HG02938 (cell line): ENCODE measurements at regions not wholly inside any gene's neighbourhood (a gene's known extent, or its start where the extent isn't known, plus 50 kb on each side); places are given as distances from the start of the nearest gene placed in this dataset.
"Not testable (repeated sequence)": the region's sequence is repeated elsewhere in the genome, so short reads cannot be mapped to it uniquely, and the experiment has no call there.

ENCODE experiments used
- ATAC-seq: cut with Tn5 transposase; IDR thresholded peaks from one replicate; pipeline ENCODE4 v1.9.1; 2021; ENCODE audit warnings: mild to moderate bottlenecking, moderate library complexity; ENCODE audit not compliant: unreplicated experiment

GRCh38 chr3:105094588-105094987 is 272.1 kb upstream of the ALCAM start:
- no peak for ATAC-seq

- no peak for ATAC-seq
Measured at GRCh38 chr3:105096071-105096470, 270.6 kb upstream of the ALCAM start.

GRCh38 chr3:105101603-105102002 is 265.1 kb upstream of the ALCAM start:
- no peak for ATAC-seq

- no peak for ATAC-seq
Measured at GRCh38 chr3:105103139-105103538, 263.6 kb upstream of the ALCAM start.

GRCh38 chr3:105108823-105109222 is 257.9 kb upstream of the ALCAM start:
- ATAC-seq, result no peak

- ATAC-seq, result no peak
Measured at GRCh38 chr3:105118905-105119304, 247.8 kb upstream of the ALCAM start.

GRCh38 chr3:105119801-105120340 is 246.8 kb upstream of the ALCAM start:
- no peak for ATAC-seq

GRCh38 chr3:105130911-105131310 is 235.8 kb upstream of the ALCAM start:
- no peak for ATAC-seq

GRCh38 chr3:105137911-105138310 is 228.8 kb upstream of the ALCAM start:
- ATAC-seq, result no peak

- ATAC-seq, result no peak
Measured at GRCh38 chr3:105139881-105140560, 226.7 kb upstream of the ALCAM start.

GRCh38 chr3:105140899-105141367 is 225.8 kb upstream of the ALCAM start:
- ATAC-seq, result no peak

- ATAC-seq, result no peak
Measured at GRCh38 chr3:105144837-105145236, 221.9 kb upstream of the ALCAM start.

GRCh38 chr3:105145511-105145910 is 221.2 kb upstream of the ALCAM start:
- ATAC-seq, result no peak

GRCh38 chr3:105149197-105149596 is 217.5 kb upstream of the ALCAM start:
- ATAC-seq, result not testable (repeated sequence)

GRCh38 chr3:105152987-105153386 is 213.7 kb upstream of the ALCAM start:
- no peak for ATAC-seq

- no peak for ATAC-seq
Measured at GRCh38 chr3:105154692-105155091, 212.0 kb upstream of the ALCAM start.

- no peak for ATAC-seq
Measured at GRCh38 chr3:105157067-105157765, 209.5 kb upstream of the ALCAM start.

- no peak for ATAC-seq
Measured at GRCh38 chr3:105157766-105158085, 209.0 kb upstream of the ALCAM start.

GRCh38 chr3:105158286-105158685 is 208.4 kb upstream of the ALCAM start:
- no peak for ATAC-seq

- ATAC-seq, result no peak
Measured at GRCh38 chr3:105162448-105162847, 204.3 kb upstream of the ALCAM start.

- ATAC-seq, result no peak
Measured at GRCh38 chr3:105166893-105167292, 199.8 kb upstream of the ALCAM start.

- ATAC-seq, result no peak
Measured at GRCh38 chr3:105170423-105170822, 196.3 kb upstream of the ALCAM start.
